K562 (cell line): ENCODE measurements at regions not wholly inside any gene's neighbourhood (a gene's known extent, or its start where the extent isn't known, plus 50 kb on each side); places are given as distances from the start of the nearest gene placed in this dataset.

Source experiments
- ATAC-seq: fragments of 200-7000 bp; cut with Tn5 transposase; 3 replicates; pipeline ENCODE4 v1.9.1; 2020; ENCODE audit warnings: moderate library complexity
- BruUV-seq: library from RNA; stranded (reverse); fragments of 400-500 nt; replicated peaks from 2 replicates; lab custom pipeline; 2021; lab: Mats Ljungman, UMichigan
- CTCF ChIA-PET: fragments of 300-600 bp; formaldehyde crosslinking; extraction: SDS; loops from one replicate; lab custom pipeline; 2021; ENCODE audit warnings: low intra/inter-chr PET ratio; lab: Yijun Ruan, JAX
- POLR2A ChIA-PET: fragments of 300-600, 350-650 bp; sonication (Branson Sonifier 250); formaldehyde crosslinking; extraction: SDS; loops from one replicate; lab custom pipeline; 2021; ENCODE audit warnings: antibody characterized with exemption, inconsistent platforms; lab: Yijun Ruan, JAX
- DNase-seq, 4 experiments: peaks; one replicate each; pipeline versions ENCODE4 v3.0.0 to v3.0.0-alpha.2; 2011 to 2018; ENCODE audit warnings: low spot score in 3 of 4, mixed read lengths in 3 of 4; ENCODE audit errors: extremely low read depth in 1 of 4
- FAIRE-seq: peaks from 2 replicates; lab custom pipeline; 2011; peaks lifted over from hg19 to GRCh38; lab: Jason Lieb, UNC
- H2AFZ ChIP-seq: 2 replicates; pipeline ENCODE4 v1.6.0; 2011; ENCODE audit warnings: low read depth, low read length, control low read depth, inconsistent platforms
- H3K27ac ChIP-seq: fragments of 200-600 bp; 3 replicates; pipeline ENCODE4 v1.8.0; 2011; ENCODE audit warnings: low read depth, mild to moderate bottlenecking, control low read depth, inconsistent platforms, low read length, moderate library complexity, mixed read lengths; ENCODE audit errors: extremely low read depth
- H3K27me3 ChIP-seq, 2 experiments: fragments of 300-600 bp in 1 of 2; 2 replicates in 1 of 2; 3 replicates in 1 of 2; pipeline versions ENCODE4 v1.6.0 to v1.8.0; 2011; ENCODE audit warnings: inconsistent platforms in 2 of 2, low read length in 2 of 2, mild to moderate bottlenecking in 1 of 2, mixed read lengths in 1 of 2, moderate library complexity in 1 of 2; ENCODE audit not compliant: control insufficient read depth in 2 of 2, insufficient read depth in 2 of 2
- H3K36me3 ChIP-seq: fragments of 300-600 bp; 3 replicates; pipeline ENCODE4 v1.8.0; 2011; ENCODE audit warnings: mild to moderate bottlenecking, low read length, inconsistent platforms; ENCODE audit not compliant: control insufficient read depth, insufficient read depth
- H3K4me1 ChIP-seq, 2 experiments: fragments of 200-600 bp in 1 of 2; replicated peaks in 1 of 2; 2 replicates in 1 of 2; 3 replicates in 1 of 2; pipeline versions ENCODE4 v1.5.1 to v1.8.0; 2011; ENCODE audit warnings: inconsistent platforms in 2 of 2, low read length in 2 of 2, mild to moderate bottlenecking in 1 of 2, mixed read lengths in 1 of 2, moderate library complexity in 1 of 2; ENCODE audit not compliant: control insufficient read depth in 2 of 2, insufficient read depth in 2 of 2
- H3K4me2 ChIP-seq: 2 replicates; pipeline ENCODE4 v1.6.1; 2011; ENCODE audit warnings: low read length, control low read depth, inconsistent platforms, mixed read lengths; ENCODE audit not compliant: insufficient read depth
- H3K4me3 ChIP-seq: fragments of 200-600 bp; sonication (generic), shearing (Covaris generic); 2 replicates; pipeline ENCODE4 v1.5.1; 2016; ENCODE audit warnings: control low read depth, inconsistent platforms
- H3K79me2 ChIP-seq: fragments of 200-600 bp; 3 replicates; pipeline ENCODE4 v1.8.0; 2011; ENCODE audit warnings: low read length, inconsistent platforms; ENCODE audit not compliant: control insufficient read depth, insufficient read depth
- H3K9ac ChIP-seq, 2 experiments: 2 replicates each; pipeline versions ENCODE4 v1.6.0 to v1.6.1; 2011; ENCODE audit warnings: low read depth in 2 of 2, low read length in 2 of 2, control low read depth in 1 of 2, inconsistent platforms in 1 of 2, mild to moderate bottlenecking in 1 of 2, mixed read lengths in 1 of 2; ENCODE audit not compliant: insufficient read depth in 1 of 2
- H3K9me1 ChIP-seq: one replicate; pipeline ENCODE4 v1.6.0; 2011; ENCODE audit warnings: inconsistent platforms, mild to moderate bottlenecking, low read length, moderate library complexity; ENCODE audit not compliant: control insufficient read depth, insufficient read depth
- H3K9me3 ChIP-seq: replicated peaks from 2 replicates; pipeline ENCODE4 v1.5.1; 2011; ENCODE audit warnings: low read depth, low read length, inconsistent platforms; ENCODE audit not compliant: control insufficient read depth, insufficient read depth
- H4K20me1 ChIP-seq: replicated peaks from 2 replicates; pipeline ENCODE4 v1.6.1; 2011; ENCODE audit warnings: low read length, inconsistent platforms, mixed read lengths; ENCODE audit not compliant: control insufficient read depth, insufficient read depth
- CBX5 ChIP-seq: IDR thresholded peaks from 2 replicates; pipeline ENCODE4 v1.6.1; 2014; ENCODE audit warnings: low read depth, borderline replicate concordance
- DDX20 ChIP-seq: fragments of 450-650 bp; IDR thresholded peaks from 2 replicates; pipeline ENCODE4 v1.6.1; 2016; ENCODE audit warnings: missing genetic modification characterization, low read depth, mild to moderate bottlenecking, missing compliant biosample characterization, moderate library complexity
- E2F6 ChIP-seq, 2 experiments: IDR thresholded peaks; 2 replicates each; pipeline ENCODE4 v1.6.1; 2011; ENCODE audit warnings: borderline replicate concordance in 1 of 2, control low read depth in 1 of 2, low read depth in 1 of 2, low read length in 1 of 2, mild to moderate bottlenecking in 1 of 2, mixed read lengths in 1 of 2, moderate library complexity in 1 of 2; ENCODE audit not compliant: insufficient read depth in 1 of 2, insufficient read length in 1 of 2, poor library complexity in 1 of 2, severe bottlenecking in 1 of 2; ENCODE audit errors: extremely low read depth in 1 of 2
- ETV5 ChIP-seq: sonication (generic); formaldehyde crosslinking; IDR thresholded peaks from 2 replicates; pipeline ENCODE4 v1.4.0; 2020; ENCODE audit warnings: low read depth, mild to moderate bottlenecking, missing genetic modification reagents
- EWSR1 ChIP-seq: fragments of 450-650 bp; IDR thresholded peaks from 2 replicates; pipeline ENCODE4 v1.6.1; 2018; ENCODE audit warnings: borderline replicate concordance, mild to moderate bottlenecking, low read depth, moderate library complexity; ENCODE audit not compliant: partially characterized antibody
- FIP1L1 ChIP-seq: fragments of 200-400 bp; formaldehyde crosslinking; IDR thresholded peaks from 2 replicates; pipeline ENCODE4 v1.6.1; 2018; ENCODE audit warnings: mild to moderate bottlenecking, low read depth, low read length; ENCODE audit not compliant: poor library complexity, severe bottlenecking
- PCBP2 ChIP-seq: fragments of 200-400 bp; formaldehyde crosslinking; IDR thresholded peaks from 2 replicates; pipeline ENCODE4 v1.6.1; 2018; ENCODE audit warnings: low read length, low read depth, mild to moderate bottlenecking, moderate library complexity; ENCODE audit not compliant: poor library complexity, severe bottlenecking
- POU5F1 ChIP-seq: fragments of 150-350 bp; IDR thresholded peaks from 2 replicates; pipeline ENCODE4 v1.6.1; 2014; ENCODE audit warnings: borderline replicate concordance, low read length, low read depth, mild to moderate bottlenecking; ENCODE audit not compliant: partially characterized antibody
- U2AF1 ChIP-seq: fragments of 200-400 bp; formaldehyde crosslinking; optimal IDR thresholded peaks from 2 replicates; pipeline ENCODE3; 2017; ENCODE audit warnings: mild to moderate bottlenecking, low read depth, low read length, moderate library complexity
- WHSC1 ChIP-seq: IDR thresholded peaks from one replicate; pipeline ENCODE4 v1.6.1; 2012; ENCODE audit warnings: low read length, control low read depth, inconsistent platforms
- ZBTB2 ChIP-seq: fragments of 450-650 bp; IDR thresholded peaks from 2 replicates; pipeline ENCODE4 v1.6.1; 2016; ENCODE audit warnings: antibody characterized with exemption
- ZKSCAN8 ChIP-seq: fragments of 200-800 bp; sonication (Bioruptor generic); IDR thresholded peaks from 2 replicates; pipeline ENCODE4 v1.6.1; 2016; ENCODE audit warnings: missing genetic modification characterization, missing compliant biosample characterization
- ZNF143 ChIP-seq: sonication (generic); formaldehyde crosslinking; IDR thresholded peaks from 2 replicates; pipeline ENCODE4 v1.9.0; 2022; ENCODE audit warnings: mild to moderate bottlenecking, missing genetic modification reagents
- ZNF224 ChIP-seq: sonication (generic); formaldehyde crosslinking; IDR thresholded peaks from 2 replicates; pipeline ENCODE4 v1.8.0; 2022; ENCODE audit warnings: mild to moderate bottlenecking, missing genetic modification reagents
- ZNF354B ChIP-seq: fragments of 250-450 bp; sonication (Bioruptor Pico); IDR thresholded peaks from 2 replicates; pipeline ENCODE4 v1.4.0; 2020
- ZNF780A ChIP-seq: fragments of 250-450 bp; sonication (Bioruptor Pico); IDR thresholded peaks from 2 replicates; pipeline ENCODE4 v1.5.0; 2021; ENCODE audit warnings: mild to moderate bottlenecking
- WGBS: fragments of 100-300 bp; shearing (Covaris generic); methylation state at CpG from one replicate; pipeline ENCODE4 v1.1.6; 2016; ENCODE audit warnings: low coverage, mixed read lengths; ENCODE audit not compliant: insufficient coverage; ENCODE audit errors: missing lambda C conversion rate; 5-methylcytosine and 5-hydroxymethylcytosine counted together
- in situ Hi-C: fragments of 300-500 bp; cut with MboI; formaldehyde crosslinking; loops from 4 replicates; pipeline ENCODE4 v1.15.0; 2018; ENCODE audit warnings: inconsistent platforms, mixed read lengths
- intact Hi-C: fragments of 100-400 bp; cut with micrococcal nuclease; formaldehyde crosslinking; loops from 2 replicates; pipeline ENCODE4 v1.14.2; 2022

- in situ Hi-C loops, result no loop called here
- intact Hi-C loops, result no loop called here
- H3K4me3 ChIP-seq, result no peak overlapping the region
- no peaks in the 10 kb centered on the region for H3K9me1 ChIP-seq
- H3K36me3 ChIP-seq, result no peaks in the 10 kb centered on the region
- BruUV-seq, result no TSS peak
- H2AFZ ChIP-seq, result no peak overlapping the region
- H3K4me2 ChIP-seq, result no peak overlapping the region
- peaks cover 0 to 6% of the 10 kb centered on the region in 2 experiments; a peak in 3 of 5 replicates for H3K27me3 ChIP-seq
- no peak for DNase-seq
- FAIRE-seq, result no peak
- no peaks in the 10 kb centered on the region for H4K20me1 ChIP-seq
- H3K79me2 ChIP-seq, result no peaks in the 10 kb centered on the region
- H3K4me1 ChIP-seq, result no peaks in the 10 kb centered on the region
- H3K27ac ChIP-seq, result no peak overlapping the region
- no peaks in the 10 kb centered on the region for H3K9me3 ChIP-seq
- TF ChIP-seq ZNF780A (no peak), ETV5 (CRISPR knock-in tag) (no peak), ZNF143 (CRISPR knock-in tag) (no peak), ZNF354B (no peak), U2AF1 (no peak), FIP1L1 (no peak), CBX5 (no peak), ZBTB2 (no peak), WHSC1 (no peak), E2F6 (IDR thresholded peaks at IDR 0.05; ENCODE audit: borderline replicate concordance in 1 of 2, extremely low read depth in 1 of 2, insufficient read depth in 1 of 2, insufficient read length in 1 of 2, low read depth in 1 of 2, low read length in 1 of 2, poor library complexity in 1 of 2, severe bottlenecking in 1 of 2) (no peak), ZNF224 (CRISPR knock-in tag) (no peak), POU5F1 (no peak), DDX20 (no peak), EWSR1 (no peak), PCBP2 (no peak), ZKSCAN8 (CRISPR knock-in tag) (no peak)
- TF ChIP-seq, all 486 proteins: peak for 0
- ChIA-PET POLR2A (interaction anchor here (1.0 kb wide), 1 partner anchor 18 kb away, joined by 3 read pairs; no protein-coding TSS in a partner anchor), CTCF (no interaction called here)
- WGBS, result 0% methylated on average over 1 of the region's 3 CpGs
- no peak overlapping the region for H3K9ac ChIP-seq
- no peak for ATAC-seq
Observed at GRCh38 chr9:87016681-87017080, 69.4 kb upstream of the GAS1 start.
